HCT116 (cell line): ENCODE measurements at regions not wholly inside any gene's neighbourhood (a gene's known extent, or its start where the extent isn't known, plus 50 kb on each side); places are given as distances from the start of the nearest gene placed in this dataset.

Experiments used
- ATAC-seq: fragments of 200-7000 bp; cut with Tn5 transposase; 2 replicates; pipeline ENCODE4 v1.9.1; 2020; ENCODE audit warnings: mild to moderate bottlenecking, moderate library complexity
- BruUV-seq: library from RNA; stranded (reverse); fragments of 400-500 nt; replicated peaks from 2 replicates; lab custom pipeline; 2021; lab: Mats Ljungman, UMichigan
- CTCF ChIA-PET: fragments of 300-600 bp; sonication (Branson Sonifier 250); formaldehyde crosslinking; loops from one replicate; lab custom pipeline; 2021; ENCODE audit warnings: antibody characterized with exemption; lab: Charles Lee
- POLR2A ChIA-PET: fragments of 300-600, 350-600 bp; sonication (Branson Sonifier 250); formaldehyde crosslinking; loops from one replicate; lab custom pipeline; 2021; ENCODE audit warnings: antibody characterized with exemption; lab: Charles Lee
- RAD21 ChIA-PET, 2 experiments: fragments of 300-600 bp; sonication (Branson Sonifier 250); formaldehyde crosslinking; loops; one replicate each; lab custom pipeline; 2023; ENCODE audit warnings: low total read pairs in 2 of 2; ENCODE audit not compliant: uncharacterized antibody in 2 of 2, unreplicated experiment in 2 of 2, low non-redundant PET in 1 of 2; lab: Charles Lee
- DNase-seq: peaks from one replicate; pipeline ENCODE4 v3.0.0-alpha.2; 2010; ENCODE audit warnings: low read depth, low spot score
- H2AFZ ChIP-seq: fragments of 200-600 bp; shearing (Covaris generic), sonication (generic); 2 replicates; pipeline ENCODE4 v1.6.1; 2017; ENCODE audit warnings: low read depth, mixed run types, mixed read lengths, antibody characterized with exemption, low read length; ENCODE audit not compliant: poor library complexity, severe bottlenecking
- H3K27ac ChIP-seq: 2 replicates; pipeline ENCODE4 v1.5.1; 2012; ENCODE audit warnings: low read depth, low read length
- H3K27me3 ChIP-seq: fragments of 200-600 bp; sonication (generic); 2 replicates; pipeline ENCODE4 v1.6.1; 2016; ENCODE audit warnings: mixed run types, low read length, mixed read lengths; ENCODE audit not compliant: insufficient read depth
- H3K36me3 ChIP-seq, 2 experiments: fragments of 200-500 bp in 1 of 2; fragments of 200-600 bp in 1 of 2; sonication (Bioruptor generic) in 1 of 2; sonication (generic) in 1 of 2; 2 replicates each; pipeline versions ENCODE4 v1.5.1 to v1.6.1; 2014 to 2016; ENCODE audit warnings: low read length in 2 of 2, inconsistent platforms in 1 of 2, mixed read lengths in 1 of 2, mixed run types in 1 of 2; ENCODE audit not compliant: insufficient read depth in 2 of 2, control insufficient read depth in 1 of 2
- H3K4me1 ChIP-seq, 2 experiments: fragments of 200-600 bp in 1 of 2; sonication (generic) in 1 of 2; 2 replicates each; pipeline versions ENCODE4 v1.5.1 to v1.6.1; 2012 to 2017; ENCODE audit warnings: low read length in 2 of 2, inconsistent platforms in 1 of 2, mild to moderate bottlenecking in 1 of 2, mixed read lengths in 1 of 2, mixed run types in 1 of 2, moderate library complexity in 1 of 2; ENCODE audit not compliant: insufficient read depth in 2 of 2, control insufficient read depth in 1 of 2
- H3K4me2 ChIP-seq: fragments of 200-600 bp; sonication (generic); 2 replicates; pipeline ENCODE4 v1.6.1; 2017; ENCODE audit warnings: mixed run types, low read length, mixed read lengths
- H3K4me3 ChIP-seq, 2 experiments: fragments of 200-600 bp in 1 of 2; sonication (generic) in 1 of 2; replicated peaks in 1 of 2; 2 replicates each; pipeline ENCODE4 v1.5.1; 2011 to 2016; ENCODE audit warnings: low read length in 2 of 2, control low read depth in 1 of 2, low read depth in 1 of 2, mild to moderate bottlenecking in 1 of 2, mixed read lengths in 1 of 2, mixed run types in 1 of 2
- H3K79me2 ChIP-seq: fragments of 200-600 bp; sonication (generic); 2 replicates; pipeline ENCODE4 v1.6.1; 2017; ENCODE audit warnings: mild to moderate bottlenecking, mixed run types, low read length, moderate library complexity, mixed read lengths; ENCODE audit not compliant: insufficient read depth
- H3K9ac ChIP-seq: fragments of 200-600 bp; sonication (generic); 2 replicates; pipeline ENCODE4 v1.6.1; 2016; ENCODE audit warnings: low read length, mixed read lengths
- H3K9me2 ChIP-seq: fragments of 200-600 bp; sonication (generic), shearing (Covaris generic); 2 replicates; pipeline ENCODE4 v1.6.1; 2017; ENCODE audit warnings: mixed run types, mild to moderate bottlenecking, moderate library complexity; ENCODE audit not compliant: insufficient read depth
- H3K9me3 ChIP-seq, 2 experiments: fragments of 200-500 bp in 1 of 2; fragments of 200-600 bp in 1 of 2; sonication (Bioruptor generic) in 1 of 2; sonication (generic) in 1 of 2; 2 replicates each; pipeline ENCODE4 v1.6.1; 2014 to 2017; ENCODE audit warnings: low read length in 2 of 2, mixed read lengths in 2 of 2, inconsistent platforms in 1 of 2, low read depth in 1 of 2, mild to moderate bottlenecking in 1 of 2, mixed run types in 1 of 2, moderate library complexity in 1 of 2; ENCODE audit not compliant: control insufficient read depth in 1 of 2, insufficient read depth in 1 of 2
- H4K20me1 ChIP-seq: fragments of 200-600 bp; sonication (generic), shearing (Covaris generic); 2 replicates; pipeline ENCODE4 v1.6.1; 2017; ENCODE audit warnings: mixed run types, mild to moderate bottlenecking, moderate library complexity; ENCODE audit not compliant: insufficient read depth
- CTCF ChIP-seq, 3 experiments: fragments of 200-600 bp in 1 of 3; sonication (generic) in 1 of 3; IDR thresholded peaks in 2 of 3; conservative IDR thresholded peaks in 1 of 3; 2 replicates each; pipeline ENCODE4 v1.5.1; 2012 to 2017; ENCODE audit warnings: low read depth in 2 of 3, low read length in 2 of 3, antibody characterized with exemption in 1 of 3, borderline replicate concordance in 1 of 3, control low read depth in 1 of 3, mild to moderate bottlenecking in 1 of 3, mixed read lengths in 1 of 3, mixed run types in 1 of 3, moderate library complexity in 1 of 3; ENCODE audit not compliant: insufficient read depth in 1 of 3
- EGR1 ChIP-seq: IDR thresholded peaks from 2 replicates; pipeline ENCODE4 v1.6.1; 2012; ENCODE audit warnings: low read depth
- ELF1 ChIP-seq: IDR thresholded peaks from 2 replicates; pipeline ENCODE4 v1.6.1; 2012; ENCODE audit warnings: low read depth, borderline replicate concordance
- RAD21 ChIP-seq: IDR thresholded peaks from 2 replicates; pipeline ENCODE4 v1.6.1; 2012; ENCODE audit warnings: low read depth, mild to moderate bottlenecking
- REST ChIP-seq: IDR thresholded peaks from 2 replicates; pipeline ENCODE4 v1.6.1; 2012; ENCODE audit warnings: low read depth
- SIN3A ChIP-seq: IDR thresholded peaks from 2 replicates; pipeline ENCODE4 v1.6.1; 2012; ENCODE audit warnings: low read depth
- SRF ChIP-seq: IDR thresholded peaks from 2 replicates; pipeline ENCODE4 v1.6.1; 2012; ENCODE audit warnings: low read depth
- ZBTB33 ChIP-seq: IDR thresholded peaks from 2 replicates; pipeline ENCODE4 v1.6.1; 2011; ENCODE audit warnings: mild to moderate bottlenecking, low read length, moderate library complexity; ENCODE audit not compliant: insufficient replicate concordance; ENCODE audit errors: extremely low read depth
- ZFX ChIP-seq: fragments of 450-650 bp; IDR thresholded peaks from 2 replicates; pipeline ENCODE4 v1.6.1; 2017
- ZNF274 ChIP-seq: fragments of 200-500 bp; sonication (Bioruptor generic); IDR thresholded peaks from 2 replicates; pipeline ENCODE4 v1.6.1; 2014; ENCODE audit warnings: mild to moderate bottlenecking, low read depth, low read length, inconsistent platforms
- intact Hi-C: fragments of 100-400 bp; cut with micrococcal nuclease; formaldehyde crosslinking; loops from 2 replicates; pipeline ENCODE4 v1.10.0; 2022

DNA sequence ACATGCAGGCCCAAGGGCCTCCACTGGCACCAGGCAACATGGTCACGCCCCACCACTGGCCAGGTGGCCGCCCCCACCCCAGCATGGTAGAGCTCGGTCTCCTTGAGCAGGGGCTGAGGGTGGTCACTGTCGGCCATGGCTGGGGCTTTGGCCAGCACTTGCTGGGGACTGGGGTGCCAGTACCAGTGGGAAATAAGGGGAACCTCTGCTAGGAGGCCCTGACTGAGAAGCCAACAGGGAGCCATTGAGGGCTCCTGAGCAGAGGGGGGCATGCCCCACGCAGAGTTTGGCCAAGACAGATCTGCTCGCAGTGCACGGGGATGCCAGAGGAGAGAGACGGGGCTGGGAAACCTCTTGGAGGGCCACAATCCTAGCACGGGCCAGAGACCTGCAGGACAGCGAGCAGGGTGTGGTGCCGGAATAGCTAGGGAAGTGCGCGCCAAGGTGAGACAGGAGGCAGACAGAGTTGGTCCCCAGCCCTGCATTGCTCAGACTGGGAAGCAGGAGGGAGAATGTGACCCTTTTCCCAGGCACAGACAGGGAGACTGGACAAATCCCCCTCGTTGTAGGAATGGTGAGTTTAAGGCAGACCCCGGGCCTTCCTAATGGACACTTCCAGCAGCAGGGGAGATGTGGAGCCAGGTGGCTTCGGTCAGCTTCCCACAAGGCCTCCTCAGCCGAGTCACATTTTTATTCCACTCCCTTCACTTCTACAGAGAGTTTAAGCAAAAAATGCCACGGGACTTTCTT is 179.0 kb upstream of the CST7 start:
- CTCF ChIA-PET = no interaction called here
- peaks cover 54% of the 10 kb centered on the region for H3K27me3 ChIP-seq
- 0 out of 4 replicates have a peak, but pooled peaks cover 0 to 7% of the 10 kb centered on the region in 2 experiments for H3K4me1 ChIP-seq
- no peaks in the 10 kb centered on the region for H3K79me2 ChIP-seq
- H3K36me3 ChIP-seq = no peaks in the 10 kb centered on the region
- H3K27ac ChIP-seq = no peak overlapping the region
- BruUV-seq = no TSS peak
- TF ChIP-seq ZNF274 (no peak), SRF (no peak), RAD21 (no peak), ZFX (no peak), ELF1 (no peak), EGR1 (no peak), SIN3A (no peak), REST (no peak), CTCF (IDR thresholded peaks at IDR 0.05 in 2 of 3, conservative IDR thresholded peaks at IDR 0.05 in 1 of 3; ENCODE audit: borderline replicate concordance in 1 of 3, insufficient read depth in 1 of 3, low read depth in 2 of 3, low read length in 2 of 3) (no peak), ZBTB33 (no peak)
- TF ChIP-seq, all 23 proteins: peak for 0
- no peaks in the 10 kb centered on the region for H4K20me1 ChIP-seq
- no peak overlapping the region for H3K9ac ChIP-seq
- no peak overlapping the region for H2AFZ ChIP-seq
- DNase-seq (no peak), ATAC-seq (no peak)
- ChIA-PET RAD21 (no interaction called here), POLR2A (no interaction called here)
- H3K4me3 ChIP-seq = no peak overlapping the region
- intact Hi-C loops = no loop called here
- H3K9me3 ChIP-seq = 0 out of 4 replicates have a peak, but pooled peaks cover 0 to 2% of the 10 kb centered on the region in 2 experiments
- H3K9me2 ChIP-seq = no peaks in the 10 kb centered on the region
- H3K4me2 ChIP-seq = no peak overlapping the region
